A673 (cell line): ENCODE measurements at regions not wholly inside any gene's neighbourhood (a gene's known extent, or its start where the extent isn't known, plus 50 kb on each side); places are given as distances from the start of the nearest gene placed in this dataset.

Source experiments
- BruUV-seq: library from RNA; stranded (reverse); fragments of 400-500 nt; replicated peaks from 2 replicates; lab custom pipeline; 2021; lab: Mats Ljungman, UMichigan
- CTCF ChIA-PET: fragments of 300-600 bp; sonication (Branson Sonifier 250); formaldehyde crosslinking; loops from one replicate; lab custom pipeline; 2022; ENCODE audit warnings: antibody characterized with exemption; lab: Charles Lee
- POLR2A ChIA-PET: fragments of 300-600 bp; sonication (Branson Sonifier 250); formaldehyde crosslinking; loops from one replicate; lab custom pipeline; 2022; ENCODE audit warnings: antibody characterized with exemption; ENCODE audit not compliant: low non-redundant PET; lab: Charles Lee
- DNase-seq: peaks from one replicate; pipeline ENCODE4 v3.0.0-alpha.2; 2015; ENCODE audit warnings: low spot score
- H3K27ac ChIP-seq: fragments of 200-600 bp; sonication (generic); 2 replicates; pipeline ENCODE4 v1.5.1; 2016; ENCODE audit warnings: mixed run types, low read depth, mild to moderate bottlenecking, mixed read lengths, antibody characterized with exemption, low read length; ENCODE audit not compliant: poor library complexity, severe bottlenecking
- H3K27me3 ChIP-seq: fragments of 200-600 bp; sonication (generic); replicated peaks from 2 replicates; pipeline ENCODE4 v1.6.1; 2017; ENCODE audit warnings: mixed run types, low read depth, mild to moderate bottlenecking, mixed read lengths, antibody characterized with exemption, low read length; ENCODE audit not compliant: insufficient read depth, poor library complexity
- H3K36me3 ChIP-seq: fragments of 200-600 bp; sonication (generic); 2 replicates; pipeline ENCODE4 v1.6.1; 2016; ENCODE audit warnings: mixed run types, mild to moderate bottlenecking, mixed read lengths, antibody characterized with exemption, low read length; ENCODE audit not compliant: insufficient read depth, poor library complexity, severe bottlenecking
- H3K4me1 ChIP-seq: fragments of 200-600 bp; sonication (generic); 2 replicates; pipeline ENCODE4 v1.6.1; 2017; ENCODE audit warnings: mixed run types, mild to moderate bottlenecking, mixed read lengths, antibody characterized with exemption, low read length; ENCODE audit not compliant: insufficient read depth, poor library complexity, severe bottlenecking
- H3K4me3 ChIP-seq: fragments of 200-600 bp; sonication (generic); 2 replicates; pipeline ENCODE4 v1.5.1; 2016; ENCODE audit warnings: low read depth, mixed run types, mild to moderate bottlenecking, mixed read lengths, low read length; ENCODE audit not compliant: poor library complexity, severe bottlenecking
- H3K9me3 ChIP-seq: fragments of 200-600 bp; sonication (generic); 2 replicates; pipeline ENCODE4 v1.6.1; 2016; ENCODE audit warnings: mixed run types, low read depth, mild to moderate bottlenecking, mixed read lengths, antibody characterized with exemption, low read length; ENCODE audit not compliant: poor library complexity, severe bottlenecking
- EZH2 ChIP-seq: fragments of 200-600 bp; sonication (generic); IDR thresholded peaks from 2 replicates; pipeline ENCODE4 v1.6.1; 2017; ENCODE audit warnings: borderline replicate concordance, low read depth, mild to moderate bottlenecking, mixed read lengths, antibody characterized with exemption, low read length; ENCODE audit not compliant: poor library complexity, severe bottlenecking
- intact Hi-C: fragments of 100-400 bp; cut with micrococcal nuclease; formaldehyde crosslinking; loops from one replicate; pipeline ENCODE4 v1.10.0; 2022; ENCODE audit not compliant: unreplicated experiment
- TF ChIP-seq, protein P1 (sequence below): fragments of 300-800, 200-600 bp; sonication (generic); conservative IDR thresholded peaks from 2 replicates; pipeline ENCODE4 v1.5.1; 2017; ENCODE audit warnings: low read depth, mild to moderate bottlenecking, antibody characterized with exemption, low read length, moderate library complexity, mixed read lengths

DNA sequence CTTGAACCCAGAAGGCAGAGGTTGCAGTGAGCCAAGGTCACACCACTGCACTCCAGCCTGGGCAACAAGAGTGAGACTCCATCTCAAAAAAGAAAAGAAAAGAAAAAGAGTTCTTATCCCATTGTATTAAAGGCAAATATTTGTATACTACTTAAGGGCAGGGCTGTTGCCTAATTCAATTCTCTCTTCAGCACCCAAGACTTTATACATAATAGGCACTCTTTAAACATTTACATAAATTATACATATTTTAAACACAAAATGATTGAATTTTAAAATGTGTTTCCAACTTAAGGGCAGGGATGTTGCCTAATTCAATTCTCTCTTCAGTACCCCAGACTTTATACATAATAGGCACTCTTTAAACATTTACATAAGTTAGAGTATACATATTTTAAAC, 424.3 kb upstream of the ARID1B start:
- no peaks in the 10 kb centered on the region for H3K4me1 ChIP-seq
- H3K9me3 ChIP-seq: no peaks in the 10 kb centered on the region
- TF ChIP-seq EZH2: no peak
- no peak overlapping the region for H3K4me3 ChIP-seq
- no peaks in the 10 kb centered on the region for H3K36me3 ChIP-seq
- ChIA-PET CTCF (no interaction called here), POLR2A (no interaction called here)
- DNase-seq: no peak
- no TSS peak for BruUV-seq
- no peak overlapping the region for H3K27ac ChIP-seq
- intact Hi-C loops: no loop called here
- H3K27me3 ChIP-seq: no peaks in the 10 kb centered on the region

DNA sequence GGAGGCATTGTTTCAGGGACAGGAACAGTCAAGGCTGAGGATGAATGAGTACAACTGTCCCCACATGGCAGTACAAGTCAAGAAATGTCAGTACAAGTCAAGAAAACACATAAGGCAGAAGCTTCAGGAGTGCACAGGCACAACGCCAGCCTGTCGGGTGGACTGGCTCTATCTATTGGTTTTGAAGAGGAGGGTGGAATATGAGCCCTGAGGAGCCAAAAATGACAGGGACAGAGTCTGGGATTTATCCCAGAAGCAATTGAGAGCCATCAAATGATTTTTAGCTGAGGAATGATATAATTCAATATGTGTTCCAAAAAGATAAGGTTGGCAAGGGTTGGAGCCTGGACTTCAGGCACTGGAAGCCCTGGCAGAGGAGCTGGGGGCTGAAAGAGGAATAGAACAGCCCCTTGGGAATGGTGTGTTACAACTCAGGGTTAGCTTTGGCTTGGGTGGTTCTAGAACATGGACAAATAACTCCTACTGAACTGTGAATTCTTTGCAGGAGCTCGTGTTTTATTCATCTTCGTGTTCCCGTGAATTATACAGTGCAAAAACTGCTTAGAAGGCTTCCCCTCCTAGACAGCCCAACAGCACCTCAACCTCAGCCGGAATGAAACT, 425.7 kb upstream of the ARID1B start:
- Histone ChIP-seq H3K36me3 (no peaks in the 10 kb centered on the region), H3K9me3 (no peaks in the 10 kb centered on the region), H3K27me3 (no peaks in the 10 kb centered on the region), H3K4me1 (no peaks in the 10 kb centered on the region), H3K27ac (no peak overlapping the region), H3K4me3 (no peak overlapping the region)
- no peak for DNase-seq
- ChIA-PET CTCF (no interaction called here), POLR2A (no interaction called here)
- intact Hi-C loops: no loop called here
- TF ChIP-seq, protein P1, sequence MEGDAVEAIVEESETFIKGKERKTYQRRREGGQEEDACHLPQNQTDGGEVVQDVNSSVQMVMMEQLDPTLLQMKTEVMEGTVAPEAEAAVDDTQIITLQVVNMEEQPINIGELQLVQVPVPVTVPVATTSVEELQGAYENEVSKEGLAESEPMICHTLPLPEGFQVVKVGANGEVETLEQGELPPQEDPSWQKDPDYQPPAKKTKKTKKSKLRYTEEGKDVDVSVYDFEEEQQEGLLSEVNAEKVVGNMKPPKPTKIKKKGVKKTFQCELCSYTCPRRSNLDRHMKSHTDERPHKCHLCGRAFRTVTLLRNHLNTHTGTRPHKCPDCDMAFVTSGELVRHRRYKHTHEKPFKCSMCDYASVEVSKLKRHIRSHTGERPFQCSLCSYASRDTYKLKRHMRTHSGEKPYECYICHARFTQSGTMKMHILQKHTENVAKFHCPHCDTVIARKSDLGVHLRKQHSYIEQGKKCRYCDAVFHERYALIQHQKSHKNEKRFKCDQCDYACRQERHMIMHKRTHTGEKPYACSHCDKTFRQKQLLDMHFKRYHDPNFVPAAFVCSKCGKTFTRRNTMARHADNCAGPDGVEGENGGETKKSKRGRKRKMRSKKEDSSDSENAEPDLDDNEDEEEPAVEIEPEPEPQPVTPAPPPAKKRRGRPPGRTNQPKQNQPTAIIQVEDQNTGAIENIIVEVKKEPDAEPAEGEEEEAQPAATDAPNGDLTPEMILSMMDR: no peak
- TF ChIP-seq EZH2: no peak
- BruUV-seq: no TSS peak

DNA sequence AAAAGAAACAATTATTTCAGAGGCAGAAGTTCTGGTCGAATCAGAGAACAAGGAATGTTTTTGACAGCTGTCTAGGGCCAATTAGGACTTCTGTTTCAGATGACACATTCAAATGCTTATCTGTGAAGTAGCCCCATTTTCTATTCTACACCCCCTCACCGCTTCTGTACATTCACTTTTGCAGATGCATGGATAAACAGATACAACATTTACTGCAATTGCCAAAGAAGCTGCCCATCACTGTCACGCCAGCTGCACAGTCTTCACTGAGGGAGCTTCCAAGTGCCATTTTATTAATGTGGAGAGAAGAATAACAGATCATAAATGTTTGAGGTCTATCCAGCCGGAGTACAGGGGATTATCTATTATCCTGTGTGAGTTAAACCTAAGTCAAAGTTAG, 426.8 kb upstream of the ARID1B start:
- Histone ChIP-seq H3K36me3 (no peaks in the 10 kb centered on the region), H3K27ac (no peak overlapping the region), H3K4me1 (no peaks in the 10 kb centered on the region), H3K9me3 (no peaks in the 10 kb centered on the region), H3K4me3 (no peak overlapping the region), H3K27me3 (no peaks in the 10 kb centered on the region)
- TF ChIP-seq EZH2: no peak
- TF ChIP-seq, protein P1: no peak
- BruUV-seq: no TSS peak
- intact Hi-C loops: no loop called here
- DNase-seq: no peak
- CTCF ChIA-PET: no interaction called here
- POLR2A ChIA-PET: no interaction called here

DNA sequence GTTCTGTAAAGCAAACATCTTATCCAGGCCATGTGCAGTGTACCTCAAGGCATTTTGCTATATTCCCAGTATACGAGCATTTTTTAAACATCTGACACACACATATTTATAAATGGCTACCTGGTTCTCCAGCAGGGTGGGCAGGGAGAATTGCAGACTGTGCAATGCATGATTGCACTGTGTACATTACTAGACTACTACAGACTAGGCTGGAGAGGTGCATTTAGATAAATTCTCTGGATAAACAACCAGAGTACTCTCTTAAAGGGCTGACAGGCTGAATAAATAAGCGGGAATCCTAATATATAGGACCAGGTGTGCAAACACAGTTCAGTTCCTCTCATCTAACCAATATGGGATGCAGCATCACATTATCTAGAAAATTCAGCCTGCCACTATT, 428.3 kb upstream of the ARID1B start:
- no peaks in the 10 kb centered on the region for H3K4me1 ChIP-seq
- CTCF ChIA-PET: no interaction called here
- BruUV-seq: no TSS peak
- no peaks in the 10 kb centered on the region for H3K9me3 ChIP-seq
- intact Hi-C loops: no loop called here
- POLR2A ChIA-PET: no interaction called here
- TF ChIP-seq, protein P1: no peak
- TF ChIP-seq EZH2: no peak
- H3K4me3 ChIP-seq: no peak overlapping the region
- no peaks in the 10 kb centered on the region for H3K27me3 ChIP-seq
- DNase-seq: no peak
- no peaks in the 10 kb centered on the region for H3K36me3 ChIP-seq
- no peak overlapping the region for H3K27ac ChIP-seq
